NOMO-1 treated with dmso at 0.1 percent for 144 hours (cell line): ENCODE measurements at regions not wholly inside any gene's neighbourhood (a gene's known extent, or its start where the extent isn't known, plus 50 kb on each side); places are given as distances from the start of the nearest gene placed in this dataset.

ENCODE experiments used
- DNase-seq: peaks from one replicate; lab custom pipeline; 2025; ENCODE audit not compliant: unreplicated experiment; lab: John Stamatoyannopoulos, UW

GRCh38 chr16:73485880-73486279 is 438.0 kb upstream of the ZFHX3 start:
- no peak for DNase-seq

DNA sequence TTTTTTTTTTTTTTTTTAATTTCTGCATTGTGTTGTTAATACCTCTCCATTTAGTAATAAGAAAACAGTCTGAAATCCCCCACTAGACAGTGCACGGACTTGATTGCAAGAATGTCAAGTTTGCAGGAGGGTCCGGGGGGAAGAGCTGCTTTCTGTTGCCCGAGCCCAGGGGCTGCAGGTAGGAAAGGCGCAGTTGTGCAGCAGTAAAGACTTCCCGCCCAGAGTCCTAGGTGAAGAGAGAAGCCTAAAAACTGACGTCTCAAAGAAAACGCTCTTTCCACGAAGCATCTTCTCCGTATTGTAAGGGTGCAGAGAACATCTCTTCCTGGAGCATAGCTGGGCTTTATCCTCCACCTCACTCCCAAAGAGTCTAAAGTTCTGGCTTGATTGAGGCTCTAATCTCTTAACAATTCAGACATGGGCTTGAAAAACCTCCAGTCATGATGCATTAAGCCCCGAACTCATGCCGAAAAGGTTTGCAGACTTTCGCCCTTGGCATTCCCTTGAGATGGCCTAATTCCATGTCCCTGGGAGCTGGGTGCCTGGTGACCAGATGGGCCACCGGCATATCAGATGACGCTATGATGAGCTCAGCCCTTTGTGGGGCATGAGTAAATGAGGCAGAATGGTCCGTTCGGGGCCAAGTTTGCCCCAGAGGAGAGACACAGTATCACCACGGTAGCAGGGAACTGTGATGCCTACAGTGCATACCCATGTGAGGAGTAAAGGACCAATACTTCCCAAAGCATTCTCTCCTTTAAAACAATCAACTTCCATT is 436.2 kb upstream of the ZFHX3 start:
- no peak for DNase-seq

- no peak for DNase-seq
Observed at GRCh38 chr16:73483076-73483791, 435.3 kb upstream of the ZFHX3 start.

GRCh38 chr16:73482310-73482709 is 434.4 kb upstream of the ZFHX3 start:
- no peak for DNase-seq

GRCh38 chr16:73480381-73480780 is 432.5 kb upstream of the ZFHX3 start:
- no peak for DNase-seq

DNA sequence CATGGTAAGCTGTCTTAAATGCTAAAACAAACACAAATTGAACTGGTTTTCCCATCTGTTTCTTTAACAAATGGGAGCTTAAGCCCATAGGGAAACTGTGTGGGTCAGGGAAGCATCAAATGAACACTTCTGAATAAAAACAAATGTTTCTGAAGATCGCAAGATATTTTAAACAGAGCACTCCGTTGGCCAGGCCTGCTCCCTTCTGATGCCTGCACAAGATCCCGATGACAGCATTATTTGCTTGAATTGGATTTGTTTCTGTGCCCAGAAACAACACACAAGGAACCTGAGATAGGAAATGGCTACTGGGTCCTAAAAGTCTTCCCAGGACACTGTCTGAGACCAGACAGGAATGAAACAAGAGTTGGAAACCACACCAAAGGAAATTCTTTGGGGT is 425.8 kb upstream of the ZFHX3 start:
- no peak for DNase-seq

GRCh38 chr16:73464834-73465233 is 416.9 kb upstream of the ZFHX3 start:
- no peak for DNase-seq

DNA sequence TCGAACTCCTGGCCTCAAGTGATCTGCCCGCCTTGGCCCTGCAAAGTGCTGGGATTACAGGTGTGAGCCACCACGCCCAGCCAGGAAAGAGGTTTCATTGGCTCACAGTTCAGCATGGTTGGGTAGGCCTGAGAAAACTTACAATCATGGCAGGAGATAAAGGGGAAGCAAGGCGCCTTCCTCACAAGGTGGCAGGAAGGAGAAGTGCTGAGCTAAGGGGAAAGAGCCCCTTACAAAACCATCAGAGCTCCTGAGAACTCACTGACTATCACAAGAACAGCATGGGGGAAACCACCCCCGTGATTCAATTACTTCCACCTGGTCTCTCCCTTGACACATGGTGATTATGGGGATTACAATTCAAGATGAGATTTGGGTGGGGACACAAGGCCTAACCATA is 411.7 kb upstream of the ZFHX3 start:
- no peak for DNase-seq

GRCh38 chr16:73457851-73458250 is 409.9 kb upstream of the ZFHX3 start:
- DNase-seq = no peak

DNA sequence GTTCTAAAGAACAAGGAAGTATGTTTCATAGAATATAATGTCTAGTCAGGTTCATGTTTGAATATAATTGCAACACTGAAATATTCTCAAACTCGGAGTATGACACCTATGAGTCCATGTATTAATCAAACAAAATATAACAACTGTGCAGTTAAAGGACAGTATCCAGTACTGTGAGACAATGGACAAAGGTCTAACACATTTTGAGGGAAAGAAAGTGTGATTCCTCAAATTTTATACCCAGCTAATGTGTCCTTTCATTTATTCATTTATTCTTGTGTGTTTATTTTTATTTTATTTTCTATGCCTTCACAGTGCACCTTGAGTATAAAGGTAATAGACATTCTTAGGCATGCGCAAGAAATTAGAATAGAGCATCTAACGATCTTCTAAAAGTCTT is 401.0 kb upstream of the ZFHX3 start:
- DNase-seq = no peak

DNA sequence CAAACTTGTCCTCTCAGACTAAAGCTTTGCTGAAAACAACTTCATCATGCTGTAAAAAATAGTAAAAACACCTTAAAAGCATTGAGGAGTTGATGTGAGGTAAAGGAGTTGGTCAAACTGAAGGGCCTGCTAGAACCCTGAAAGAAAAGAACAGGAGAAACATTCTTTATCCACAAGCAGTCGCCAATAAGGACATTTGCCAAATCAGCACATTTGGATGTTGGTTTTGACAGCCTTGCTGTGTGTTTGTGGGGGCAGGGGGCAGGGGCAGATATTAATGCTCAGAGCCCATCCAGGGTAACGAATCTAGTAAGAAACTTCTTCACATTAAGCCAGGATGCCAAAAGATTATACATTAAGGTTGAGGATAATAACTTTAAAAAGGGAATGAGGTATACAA is 399.9 kb upstream of the ZFHX3 start:
- DNase-seq = no peak

DNA sequence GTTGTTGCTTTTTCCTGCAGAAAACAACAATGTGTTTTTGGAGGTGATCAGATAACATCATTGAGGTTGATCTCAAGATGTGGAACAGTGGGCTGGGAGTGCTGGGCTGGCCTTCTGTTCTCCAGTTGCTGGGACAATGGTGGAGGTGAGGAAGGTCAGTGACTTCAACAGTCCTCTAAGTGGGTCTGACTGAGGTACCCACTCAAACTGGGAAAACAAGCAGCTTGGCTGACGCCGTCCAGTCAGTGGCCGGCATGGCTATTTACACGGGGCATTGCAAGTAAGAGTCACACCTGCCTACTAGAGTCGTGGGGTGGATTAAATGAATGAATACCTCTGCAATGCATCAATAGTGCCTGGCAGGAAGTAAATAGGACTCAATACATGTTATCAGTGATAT is 386.7 kb upstream of the ZFHX3 start:
- DNase-seq = no peak

DNA sequence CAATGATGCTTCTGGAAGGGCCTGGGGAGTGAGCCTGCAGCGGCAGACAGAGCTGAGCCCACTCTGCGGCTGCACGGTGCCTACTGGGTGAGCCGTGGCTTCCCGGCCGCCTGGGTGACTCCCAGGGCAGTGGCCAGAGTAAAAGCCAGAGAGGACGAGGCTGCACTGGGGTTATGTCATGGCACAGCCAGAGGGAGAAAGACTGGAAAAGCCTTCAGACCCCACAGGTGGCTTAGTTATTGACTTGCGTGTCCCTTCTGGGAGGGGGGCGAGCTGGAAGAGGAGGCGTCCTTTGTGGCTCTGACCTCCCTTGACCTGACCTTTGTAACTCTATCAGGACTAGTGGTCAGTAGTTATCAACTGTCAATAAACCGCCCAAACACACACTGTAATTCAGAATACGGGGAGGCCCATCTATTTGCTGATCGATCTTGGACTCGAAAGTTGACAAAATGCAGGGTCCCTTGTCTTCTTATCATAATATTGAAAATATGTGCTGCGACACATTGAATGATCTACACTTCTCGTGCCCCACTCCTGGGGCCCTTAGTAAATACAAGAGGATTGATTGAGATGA is 385.9 kb upstream of the ZFHX3 start:
- DNase-seq = no peak

- no peak for DNase-seq
Observed at GRCh38 chr16:73432850-73433730, 385.2 kb upstream of the ZFHX3 start.

DNA sequence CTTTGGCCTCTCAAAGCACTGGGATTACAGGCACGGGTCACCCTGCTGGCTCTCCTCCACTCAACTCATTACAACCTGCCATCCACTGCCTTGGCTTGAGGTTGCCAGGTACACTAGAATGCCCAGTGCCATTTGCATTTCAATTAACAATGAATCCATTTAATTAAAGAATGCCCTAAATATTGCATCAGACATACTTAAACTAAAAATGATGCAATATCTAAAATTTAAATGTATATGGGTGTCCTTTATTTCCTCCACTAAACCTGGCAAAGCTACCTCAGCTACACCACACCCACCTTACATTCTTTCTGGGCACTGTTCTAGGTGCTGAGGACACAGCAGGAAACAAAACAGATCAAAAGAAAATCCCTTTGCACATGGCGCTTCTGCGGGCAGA is 382.2 kb upstream of the ZFHX3 start:
- DNase-seq = no peak

- no peak for DNase-seq
Observed at GRCh38 chr16:73428121-73428520, 380.2 kb upstream of the ZFHX3 start.

DNA sequence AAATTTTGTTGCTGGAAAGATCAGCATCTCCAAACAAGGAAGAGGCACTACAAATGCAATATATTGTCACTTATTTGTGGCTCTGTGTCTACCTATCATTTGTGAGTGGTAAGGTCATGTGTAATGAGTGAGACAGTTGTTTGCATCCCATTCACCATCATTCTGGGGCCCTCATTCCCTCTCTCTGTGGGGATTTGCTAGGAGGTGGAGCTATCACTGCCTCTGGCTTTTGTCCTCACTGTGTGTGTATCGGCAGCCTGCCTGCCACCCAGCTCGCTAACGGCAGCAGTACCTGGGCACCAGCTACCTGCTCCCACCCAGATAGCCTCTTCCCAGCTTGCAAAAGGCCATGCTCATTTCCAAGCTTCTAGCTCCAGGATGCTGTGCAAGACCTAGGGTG is 379.2 kb upstream of the ZFHX3 start:
- no peak for DNase-seq

DNA sequence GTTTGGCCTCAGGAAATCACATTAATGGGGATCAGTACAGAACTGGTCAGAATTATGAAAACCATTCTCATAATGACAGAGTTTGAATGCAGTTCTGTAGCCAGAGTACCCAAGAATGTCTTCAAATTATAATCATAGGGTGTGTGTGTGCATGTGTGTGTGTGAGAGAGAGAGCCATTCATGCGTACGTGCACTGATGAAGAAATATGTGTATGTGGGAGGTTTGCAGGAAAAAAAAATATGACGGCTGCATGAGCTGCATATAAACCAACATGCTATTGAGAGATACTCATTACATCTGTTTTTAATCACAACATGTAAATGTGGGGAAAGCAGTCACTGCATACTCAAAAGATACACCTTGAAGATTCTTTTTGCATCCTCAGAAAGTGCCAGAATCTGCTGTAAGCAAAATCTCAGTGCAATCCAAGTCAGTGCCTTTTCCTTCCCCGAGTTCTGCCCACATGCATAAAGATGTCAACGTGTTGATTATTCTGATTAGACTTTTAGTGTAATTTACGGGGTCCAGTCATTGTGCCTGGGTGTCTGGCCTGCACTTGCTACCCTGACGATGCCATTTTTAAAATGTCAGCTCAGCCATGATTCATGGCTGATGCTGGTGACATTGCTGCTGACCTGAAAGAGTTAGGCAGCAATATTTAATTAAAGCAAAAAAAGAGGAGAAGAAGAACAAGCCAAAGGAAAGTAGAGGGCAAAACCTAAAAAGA is 378.7 kb upstream of the ZFHX3 start:
- no peak for DNase-seq

DNA sequence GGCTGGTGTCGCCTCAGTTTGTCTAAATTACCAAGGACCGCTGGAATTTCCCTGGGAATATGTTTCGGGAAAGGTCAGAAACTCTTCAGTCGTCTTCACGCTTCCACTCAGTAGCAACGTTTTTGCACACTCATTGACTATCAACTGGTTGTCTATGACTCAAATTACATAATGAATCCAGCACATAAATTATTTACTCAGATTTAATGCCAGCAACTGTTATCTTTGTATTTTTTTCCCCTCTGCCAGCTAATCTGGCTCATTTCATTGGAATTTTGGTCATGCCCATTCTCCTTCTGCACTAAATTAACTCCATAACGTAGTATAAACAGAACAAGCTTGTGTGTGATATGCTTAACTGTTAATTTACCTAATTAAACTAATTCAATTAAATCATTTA is 372.7 kb upstream of the ZFHX3 start:
- no peak for DNase-seq

DNA sequence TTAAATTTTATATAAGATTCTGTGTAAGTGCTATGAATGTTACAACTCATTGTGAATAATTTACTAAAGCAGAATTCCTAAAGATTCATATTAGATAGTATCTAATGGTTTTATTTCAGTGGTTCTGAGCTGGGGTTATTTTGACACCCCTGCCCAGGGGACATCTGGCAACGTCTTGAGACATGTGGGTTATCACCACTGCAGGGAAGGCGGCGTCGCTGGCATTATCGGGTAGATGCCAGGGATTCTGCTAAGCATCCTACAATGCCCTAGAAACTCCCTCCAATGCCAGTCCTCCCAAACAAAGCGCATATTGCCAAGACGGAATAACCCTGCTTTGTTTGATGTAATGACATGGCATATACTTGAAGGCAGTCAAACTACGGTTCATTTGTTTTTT is 372.3 kb upstream of the ZFHX3 start:
- DNase-seq = no peak

DNA sequence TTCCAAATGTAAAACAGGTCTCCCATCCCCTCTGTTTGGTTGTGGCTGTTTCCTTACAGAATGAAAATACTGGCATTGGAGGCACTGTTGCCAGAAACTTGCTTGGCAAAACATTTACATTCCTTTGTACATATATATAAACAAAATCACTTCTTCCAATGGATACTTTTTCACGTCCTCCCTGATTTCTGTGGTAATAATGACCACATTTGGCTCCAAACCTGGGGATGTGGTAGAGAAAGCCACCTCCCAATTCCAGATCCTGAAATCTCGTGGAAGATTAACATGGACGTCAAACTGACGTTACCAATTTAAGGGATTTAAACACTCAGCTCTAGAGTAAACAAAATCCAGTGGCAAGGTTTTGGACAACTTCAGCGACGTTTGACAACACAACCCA is 370.8 kb upstream of the ZFHX3 start:
- DNase-seq = no peak
